Esophagus muscularis mucosa (tissue), 4 donors: ENCODE measurements at regions not wholly inside any gene's neighbourhood (a gene's known extent, or its start where the extent isn't known, plus 50 kb on each side); places are given as distances from the start of the nearest gene placed in this dataset.

Source experiments
- DNase-seq: peaks from one replicate; pipeline ENCODE4 v3.0.0-alpha.2; 2017; ENCODE audit errors: extremely low spot score
- H3K27ac ChIP-seq, 4 donors: fragments of 200-600 bp; sonication (generic); replicated peaks in 1 of 4; 1 replicate in 3 of 4; 2 replicates in 1 of 4; pipeline ENCODE4 v1.5.1; 2016 to 2019; ENCODE audit warnings: mild to moderate bottlenecking in 1 of 4
- H3K27me3 ChIP-seq, 4 donors: fragments of 200-600 bp; sonication (generic); one replicate each; pipeline versions ENCODE4 v1.5.1 to v1.6.0; 2016 to 2019
- H3K36me3 ChIP-seq, 4 donors: fragments of 200-600 bp; sonication (generic); one replicate each; pipeline ENCODE4 v1.5.1; 2016 to 2019
- H3K4me1 ChIP-seq, 4 donors: fragments of 200-600 bp; sonication (generic); one replicate each; pipeline ENCODE4 v1.5.1; 2016 to 2019
- H3K4me3 ChIP-seq, 4 donors: fragments of 200-600 bp; sonication (generic); 1 replicate in 2 of 4; 2 replicates in 2 of 4; pipeline ENCODE4 v1.5.1; 2016 to 2019; ENCODE audit warnings: mild to moderate bottlenecking in 4 of 4, moderate library complexity in 1 of 4
- H3K9me3 ChIP-seq, 4 donors: fragments of 200-600 bp; sonication (generic); 1 replicate in 3 of 4; 2 replicates in 1 of 4; pipeline ENCODE4 v1.5.1; 2016 to 2019
- CTCF ChIP-seq, 3 experiments: fragments of 200-600 bp in 2 of 3; fragments of 450-650 bp in 1 of 3; sonication (generic) in 2 of 3; IDR thresholded peaks; one replicate each; pipeline ENCODE4 v1.5.1; 2017 to 2019; ENCODE audit warnings: antibody characterized with exemption in 3 of 3, mild to moderate bottlenecking in 2 of 3, moderate library complexity in 1 of 3
- EP300 ChIP-seq: sonication (generic); formaldehyde crosslinking; IDR thresholded peaks from one replicate; pipeline ENCODE4 v1.6.1; 2017; ENCODE audit warnings: antibody characterized with exemption
- POLR2A ChIP-seq: fragments of 450-650 bp; IDR thresholded peaks from one replicate; pipeline ENCODE4 v1.6.1; 2017; ENCODE audit warnings: antibody characterized with exemption, moderate library complexity, mild to moderate bottlenecking, low read depth
- POLR2AphosphoS5 ChIP-seq, 2 donors: sonication (generic); formaldehyde crosslinking; IDR thresholded peaks; one replicate each; pipeline ENCODE4 v1.6.1; 2017; ENCODE audit warnings: antibody characterized with exemption in 2 of 2
- WGBS: methylation state at CpG from one replicate; pipeline ENCODE4 v1.1.5; 2018; 5-methylcytosine and 5-hydroxymethylcytosine counted together
- intact Hi-C: fragments of 100-400 bp; cut with DNase I; formaldehyde crosslinking; loops from one replicate; pipeline ENCODE4 v1.15.1; 2023

DNA sequence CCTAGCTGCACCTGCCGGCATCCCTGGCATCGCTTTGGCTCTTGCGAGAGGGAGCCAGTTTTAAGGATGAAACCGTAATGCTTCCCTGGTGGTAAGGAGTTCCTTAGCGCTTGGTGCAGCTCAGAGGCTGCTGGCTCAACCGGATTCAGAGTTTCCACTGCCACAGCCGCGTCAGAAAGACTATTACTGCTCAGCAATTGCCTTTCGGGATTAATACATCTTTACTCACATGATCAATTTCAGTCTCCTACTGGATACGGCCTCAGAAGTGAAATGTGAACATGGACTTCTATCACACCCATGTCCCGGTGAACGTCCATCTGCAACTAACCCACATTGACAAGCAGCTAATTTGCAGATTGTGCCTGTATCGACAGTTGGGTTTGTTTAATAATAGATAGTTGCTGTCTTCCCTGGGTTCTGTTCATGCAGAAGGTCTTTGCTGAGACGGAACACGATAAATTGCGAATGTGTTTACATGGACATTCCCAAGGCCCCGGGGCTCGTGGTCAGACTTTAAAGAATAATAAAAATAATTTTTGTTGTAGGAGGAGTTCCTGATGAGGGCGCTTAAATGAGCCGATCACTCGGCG, 175.4 kb downstream of the ENGASE start:
- H3K4me3 ChIP-seq, result no peak overlapping the region
- intact Hi-C loops, result no loop called here
- H3K9me3 ChIP-seq, result no peaks in the 10 kb centered on the region
- H3K4me1 ChIP-seq, result no peaks in the 10 kb centered on the region
- no peak for DNase-seq
- 80% methylated on average over 21 of the region's 22 CpGs for WGBS
- H3K27ac ChIP-seq, result no peak overlapping the region
- TF ChIP-seq POLR2AphosphoS5 (IDR thresholded peaks at IDR 0.05) (no peak), EP300 (no peak), POLR2A (no peak), CTCF (IDR thresholded peaks at IDR 0.05) (no peak)
- no peaks in the 10 kb centered on the region for H3K36me3 ChIP-seq
- peaks cover 0 to 77% (median 0%) of the 10 kb centered on the region in 4 donors for H3K27me3 ChIP-seq

GRCh38 chr17:79248843-79249493, 174.3 kb downstream of the ENGASE start:
- WGBS, result 82% methylated on average over 7 of the region's 27 CpGs
- Histone ChIP-seq H3K27ac (no peak overlapping the region), H3K27me3 (peaks cover 0 to 66% (median 0%) of the 10 kb centered on the region in 4 donors), H3K4me1 (no peaks in the 10 kb centered on the region), H3K4me3 (no peak overlapping the region), H3K36me3 (no peaks in the 10 kb centered on the region), H3K9me3 (no peaks in the 10 kb centered on the region)
- intact Hi-C loops, result no loop called here
- DNase-seq, result no peak
- TF ChIP-seq CTCF (IDR thresholded peaks at IDR 0.05), result no peak
- no peak for TF ChIP-seq EP300
- no peak for TF ChIP-seq POLR2A
- TF ChIP-seq POLR2AphosphoS5 (IDR thresholded peaks at IDR 0.05), result no peak

GRCh38 chr17:79246225-79247190, 171.9 kb downstream of the ENGASE start:
- Histone ChIP-seq H3K27ac (no peak overlapping the region), H3K4me1 (no peaks in the 10 kb centered on the region), H3K27me3 (peaks cover 0 to 46% (median 0%) of the 10 kb centered on the region in 4 donors), H3K4me3 (no peak overlapping the region), H3K36me3 (no peaks in the 10 kb centered on the region), H3K9me3 (no peaks in the 10 kb centered on the region)
- DNase-seq, result no peak
- intact Hi-C loops, result no loop called here
- no peak for TF ChIP-seq EP300
- TF ChIP-seq CTCF (IDR thresholded peaks at IDR 0.05), result no peak
- no peak for TF ChIP-seq POLR2AphosphoS5 (IDR thresholded peaks at IDR 0.05)
- no peak for TF ChIP-seq POLR2A
- 82% methylated on average over 25 of the region's 27 CpGs for WGBS

- intact Hi-C loops, result no loop called here
- Histone ChIP-seq H3K36me3 (no peaks in the 10 kb centered on the region), H3K4me1 (no peaks in the 10 kb centered on the region), H3K9me3 (no peaks in the 10 kb centered on the region), H3K4me3 (no peak overlapping the region), H3K27ac (no peak overlapping the region), H3K27me3 (peaks cover 0 to 32% (median 0%) of the 10 kb centered on the region in 4 donors)
- TF ChIP-seq CTCF (IDR thresholded peaks at IDR 0.05), result no peak
- no peak for TF ChIP-seq POLR2A
- no peak for TF ChIP-seq POLR2AphosphoS5 (IDR thresholded peaks at IDR 0.05)
- no peak for TF ChIP-seq EP300
- no peak for DNase-seq
These were observed 170.0 kb downstream of the ENGASE start for GRCh38 chr17:79244665-79245064.
